GM19239 (cell line): ENCODE measurements at regions not wholly inside any gene's neighbourhood (a gene's known extent, or its start where the extent isn't known, plus 50 kb on each side); places are given as distances from the start of the nearest gene placed in this dataset.

ENCODE experiments used
- DNase-seq: peaks from one replicate; pipeline ENCODE4 v3.0.0; 2011; ENCODE audit warnings: low spot score; ENCODE audit not compliant: insufficient read length
- FAIRE-seq: peaks from 2 replicates; lab custom pipeline; 2011; peaks lifted over from hg19 to GRCh38; lab: Jason Lieb, UNC

DNA sequence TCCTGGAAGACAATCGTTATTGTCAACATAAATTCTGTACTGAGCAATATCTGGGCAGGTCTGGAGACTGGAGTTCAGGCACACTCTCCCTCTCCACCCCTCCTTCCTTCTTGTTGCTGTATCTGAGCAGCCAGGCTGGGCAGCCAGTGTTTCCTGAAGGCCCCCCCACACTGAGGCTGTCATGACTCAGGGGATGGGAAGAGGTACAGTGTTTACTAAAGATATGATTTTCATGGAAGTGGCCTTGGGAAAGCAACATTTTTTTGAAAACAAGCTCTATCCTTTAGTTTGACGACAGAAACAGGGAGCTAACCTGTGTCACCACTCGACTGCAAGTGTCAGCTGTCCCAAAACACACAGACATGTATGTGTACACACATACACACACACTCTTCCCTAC, 1485.4 kb upstream of the TMEM132C start:
- no peak for DNase-seq
- FAIRE-seq: no peak

DNA sequence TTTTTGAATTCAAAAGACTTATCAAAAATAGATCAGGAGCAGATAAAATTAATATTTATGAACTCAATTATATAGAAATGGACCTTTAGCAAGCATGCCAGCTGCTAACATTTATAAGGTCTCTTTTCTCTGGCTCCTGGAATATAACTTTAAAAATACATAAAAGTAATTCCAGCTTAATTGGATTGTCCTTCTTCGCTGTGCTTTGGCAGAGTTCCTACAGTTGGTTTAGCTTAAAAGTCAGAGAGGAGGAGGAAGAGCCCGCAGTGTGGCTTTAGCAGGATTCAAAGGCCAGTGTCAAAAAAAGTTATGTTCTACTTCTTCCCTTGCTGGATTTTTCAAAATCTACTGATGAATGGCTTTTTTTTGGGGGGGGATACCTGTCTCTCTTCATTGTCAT, 1484.9 kb upstream of the TMEM132C start:
- DNase-seq: no peak
- no peak for FAIRE-seq

DNA sequence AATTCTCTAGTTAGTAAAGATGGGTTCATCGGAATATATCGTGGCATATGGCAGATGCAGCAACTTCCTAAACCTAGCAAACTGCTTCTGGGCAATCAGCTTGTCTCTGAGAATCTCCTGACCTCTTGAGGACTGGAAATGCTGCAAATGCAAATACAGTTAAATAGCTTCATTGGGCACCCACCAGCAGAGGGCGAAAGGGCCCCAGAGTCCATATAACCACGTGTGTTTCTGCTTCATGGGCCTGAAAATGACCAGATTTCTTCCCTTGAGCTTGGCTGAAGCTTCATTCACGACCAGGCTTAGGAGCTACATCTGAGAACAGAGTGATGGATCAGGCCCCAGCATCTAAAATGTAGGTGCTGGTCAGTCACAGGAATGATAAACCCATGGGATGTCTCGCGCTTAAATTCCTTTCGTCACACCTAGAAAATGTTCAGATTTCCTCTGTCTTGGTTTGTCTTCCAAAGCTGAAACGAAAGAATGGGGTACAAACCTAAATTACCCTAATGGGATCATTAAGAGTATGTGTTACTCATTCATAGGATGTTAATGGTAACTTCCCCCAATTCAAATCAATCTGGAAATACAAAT, 1482.5 kb upstream of the TMEM132C start:
- FAIRE-seq: no peak
- DNase-seq: no peak

DNA sequence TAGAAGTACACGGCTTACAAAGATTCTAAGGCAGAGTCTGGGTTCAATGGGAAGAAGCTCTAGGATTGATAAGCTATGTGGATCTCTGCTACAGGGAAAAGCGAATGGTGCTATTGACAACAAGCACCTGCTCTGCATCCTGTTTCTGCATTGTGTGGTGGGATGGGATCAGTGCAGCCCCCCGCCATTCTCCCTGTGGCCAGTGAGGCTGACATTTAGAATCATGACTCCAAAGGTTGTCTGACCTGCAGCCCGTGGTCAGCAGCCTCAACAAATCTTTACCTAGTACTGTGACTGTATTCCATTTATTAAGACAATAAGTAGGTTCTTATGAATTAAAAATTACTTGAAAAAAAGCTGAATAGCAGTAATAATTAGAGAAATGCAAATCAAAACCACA, 1477.0 kb upstream of the TMEM132C start:
- no peak for DNase-seq
- no peak for FAIRE-seq

DNA sequence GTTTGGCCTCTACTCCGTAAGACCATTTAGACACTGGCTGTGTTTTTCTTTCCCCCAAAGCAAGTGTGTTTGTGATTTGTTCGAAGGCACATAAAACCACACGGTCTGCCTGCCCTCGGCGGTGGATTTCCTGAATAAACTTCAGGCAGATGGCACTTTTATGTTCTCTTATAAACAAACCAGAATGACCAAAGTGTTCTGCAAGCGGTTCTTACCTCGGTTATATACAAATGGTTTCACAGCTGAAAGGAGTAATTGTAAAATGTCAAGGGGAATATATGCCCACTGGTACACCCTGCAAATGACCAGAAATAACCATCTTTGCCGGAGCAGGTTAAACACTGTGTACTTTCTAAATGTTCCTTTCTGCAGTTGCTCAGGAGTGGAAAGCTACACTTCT, 1475.8 kb upstream of the TMEM132C start:
- no peak for FAIRE-seq
- no peak for DNase-seq

DNA sequence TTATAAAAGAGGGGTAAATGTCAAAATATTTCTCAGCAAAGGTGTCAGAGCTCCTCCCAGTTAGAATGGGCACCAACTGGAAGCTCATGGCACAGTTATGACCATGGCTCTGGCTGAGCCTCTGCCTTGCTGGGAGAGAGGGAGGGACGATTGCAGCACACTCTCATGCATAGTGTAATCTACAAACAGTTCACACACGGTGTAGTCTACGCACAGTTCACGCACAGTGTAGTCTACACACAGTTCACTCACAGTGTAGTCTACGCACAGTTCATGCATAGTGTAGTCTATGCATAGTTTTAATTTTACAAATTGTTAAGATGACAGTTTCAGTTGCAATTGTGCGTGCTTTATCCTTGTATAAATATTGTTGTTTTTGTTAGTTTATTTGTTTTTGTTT, 1474.6 kb upstream of the TMEM132C start:
- DNase-seq: no peak
- FAIRE-seq: no peak

DNA sequence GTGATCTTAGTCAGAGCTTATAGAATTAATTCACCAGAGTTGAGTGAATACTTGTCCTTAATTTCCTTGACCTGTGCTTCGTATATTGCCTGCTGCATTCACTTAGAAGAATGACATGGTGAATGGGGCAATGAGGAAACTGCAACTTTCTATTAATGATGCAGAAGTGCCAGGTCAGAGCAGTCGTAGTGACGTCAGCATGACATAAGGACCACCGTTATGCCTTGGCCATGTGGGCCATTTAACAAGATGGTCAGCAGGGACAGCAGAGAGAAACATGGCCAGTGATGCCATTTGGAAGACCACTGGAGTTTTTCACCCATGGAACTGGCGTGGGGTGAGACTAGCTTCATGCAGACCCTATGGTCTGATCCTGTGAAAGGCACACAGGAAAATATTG, 1469.4 kb upstream of the TMEM132C start:
- FAIRE-seq: no peak
- no peak for DNase-seq

DNA sequence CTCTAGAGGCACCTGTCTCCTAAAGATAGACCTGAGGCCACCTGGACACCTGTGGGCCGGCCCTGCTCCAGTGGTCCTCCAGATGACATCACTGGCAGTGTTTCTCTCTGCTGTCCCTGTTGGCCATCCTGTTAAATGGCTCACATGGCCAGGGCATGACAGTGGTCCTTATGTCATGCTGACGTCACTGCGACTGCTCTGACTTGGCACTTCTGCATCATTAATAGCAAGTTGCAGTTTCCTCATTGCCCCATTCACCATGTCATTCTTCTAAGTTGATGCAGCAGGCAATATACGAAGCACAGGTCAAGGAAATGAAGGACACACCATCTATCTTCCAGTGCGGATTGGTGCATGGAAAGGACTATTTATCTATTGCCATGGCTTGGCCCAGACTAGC, 1468.5 kb upstream of the TMEM132C start:
- FAIRE-seq (no peak), DNase-seq (no peak)

DNA sequence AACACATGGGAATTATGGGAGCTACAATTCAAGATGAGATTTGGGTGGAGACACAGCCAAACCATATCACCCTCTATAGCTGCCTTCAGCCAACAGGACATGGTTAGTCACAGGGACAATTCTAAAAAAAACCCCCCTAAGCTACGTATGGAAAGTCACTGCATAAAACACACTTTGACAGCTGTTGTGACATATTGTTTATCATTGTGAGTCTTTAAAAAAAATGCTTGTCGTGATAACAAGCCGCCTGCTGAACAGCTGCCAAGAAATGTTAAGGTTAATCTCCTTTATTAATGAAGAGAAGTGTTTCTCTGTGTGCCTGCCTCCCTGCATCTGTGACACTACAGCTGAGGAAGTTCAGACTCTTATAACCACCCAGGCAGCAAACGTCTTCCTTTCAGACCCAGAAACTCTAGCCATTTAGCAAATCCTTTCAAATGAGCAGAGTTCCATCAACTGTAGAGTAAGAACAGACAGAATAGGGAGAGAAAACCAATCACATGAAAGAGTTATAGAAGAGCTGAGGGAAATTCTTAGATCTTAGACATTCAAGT, 1459.6 kb upstream of the TMEM132C start:
- FAIRE-seq (no peak), DNase-seq (no peak)

DNA sequence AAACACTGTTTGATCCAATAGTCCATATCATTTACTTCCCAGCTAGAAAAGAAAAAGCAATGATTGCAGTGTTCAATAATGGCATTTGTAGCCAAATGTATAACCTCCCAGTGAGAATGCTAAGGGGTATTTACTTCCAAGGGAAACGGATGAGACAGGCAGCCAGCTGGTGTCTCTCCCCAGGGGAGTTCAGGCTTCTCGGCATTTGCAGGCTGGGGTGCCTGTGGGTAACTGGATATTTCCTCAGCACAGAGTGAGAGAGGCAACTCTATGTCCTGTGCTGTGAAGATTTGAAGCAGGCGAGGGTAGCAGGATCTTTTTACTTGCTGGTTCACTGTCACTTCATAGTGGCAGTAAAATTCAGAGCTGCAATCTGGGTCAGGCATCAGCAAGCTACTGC, 1455.6 kb upstream of the TMEM132C start:
- DNase-seq (no peak), FAIRE-seq (no peak)

DNA sequence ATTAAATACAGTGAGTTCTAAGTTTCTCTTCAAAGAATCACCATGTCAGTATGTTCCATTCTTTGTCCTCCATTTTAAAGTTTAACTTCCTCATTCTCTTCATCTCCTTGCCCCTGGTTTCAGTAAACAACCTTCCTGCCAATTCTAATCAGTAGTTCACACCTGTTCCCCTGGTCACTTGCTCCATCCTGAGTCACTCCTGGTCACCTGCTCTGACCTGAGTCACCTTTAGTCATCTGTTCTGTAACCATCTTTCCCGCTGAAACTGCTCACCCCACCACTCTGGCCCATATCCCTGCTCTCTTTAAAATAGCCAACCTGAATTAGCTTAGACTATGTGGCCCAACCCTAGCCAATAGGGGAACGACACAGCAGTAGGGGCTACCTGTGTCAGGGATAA, 1447.4 kb upstream of the TMEM132C start:
- FAIRE-seq (no peak), DNase-seq (no peak)

DNA sequence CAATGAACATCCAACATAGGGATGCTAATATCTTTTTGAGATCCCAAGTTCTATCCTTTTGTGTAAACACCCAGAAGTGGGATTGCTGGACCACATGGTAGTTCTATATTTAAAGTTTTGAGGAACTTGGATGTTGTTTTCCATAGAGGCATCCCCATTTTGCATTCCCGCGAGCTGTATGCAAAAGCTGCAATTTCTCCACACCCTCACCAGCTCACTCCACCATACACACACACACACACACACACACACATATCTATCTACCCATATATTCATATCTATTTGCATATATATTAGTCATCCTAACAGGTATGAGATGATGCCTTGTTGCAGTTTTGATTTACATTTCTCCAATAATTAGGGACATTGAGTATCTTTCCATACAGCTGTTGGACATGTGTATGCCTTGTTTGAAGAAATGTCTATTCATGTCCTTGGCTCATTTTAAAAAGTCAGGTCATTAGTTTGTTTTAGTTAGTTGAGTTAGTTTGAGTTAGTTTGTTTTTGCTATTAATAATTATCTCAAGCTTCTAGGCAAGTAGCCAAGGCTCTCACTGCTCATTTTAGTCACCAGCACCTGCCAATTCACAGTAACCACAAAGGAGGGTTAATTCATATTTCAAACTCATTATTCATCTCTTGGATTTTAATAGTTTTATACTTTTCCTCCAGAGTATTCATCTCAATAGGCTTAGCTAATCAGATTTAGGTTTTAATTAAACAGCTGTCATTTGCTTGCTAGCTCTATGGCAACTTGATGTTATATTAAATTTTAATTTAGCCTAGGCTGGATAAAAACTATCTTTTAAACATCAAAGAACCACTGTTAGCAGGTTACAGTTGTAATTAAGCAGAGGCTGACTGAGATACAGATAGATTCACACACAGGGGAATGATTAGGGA, 1435.9 kb upstream of the TMEM132C start:
- DNase-seq (no peak), FAIRE-seq (no peak)

DNA sequence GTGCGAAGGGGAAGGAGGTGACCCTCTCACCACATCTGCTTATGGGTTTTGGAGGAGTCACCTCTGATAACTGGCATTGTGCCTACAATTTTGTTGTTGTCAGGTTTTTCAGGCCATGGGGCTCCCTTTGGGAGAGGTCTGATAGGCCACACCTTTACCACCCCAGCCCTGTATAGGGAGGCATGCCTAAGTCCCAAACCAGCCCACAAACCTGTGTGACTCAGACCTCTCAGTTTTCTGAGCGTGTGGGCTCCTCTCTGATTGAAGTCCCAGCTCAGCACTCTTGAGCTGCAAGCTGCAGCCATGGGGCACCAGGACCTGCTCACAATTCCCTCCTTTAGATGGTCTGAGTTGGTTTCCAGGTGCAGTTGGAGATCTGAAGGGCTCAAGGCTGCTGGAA, 1429.3 kb upstream of the TMEM132C start:
- FAIRE-seq (no peak), DNase-seq (no peak)

DNA sequence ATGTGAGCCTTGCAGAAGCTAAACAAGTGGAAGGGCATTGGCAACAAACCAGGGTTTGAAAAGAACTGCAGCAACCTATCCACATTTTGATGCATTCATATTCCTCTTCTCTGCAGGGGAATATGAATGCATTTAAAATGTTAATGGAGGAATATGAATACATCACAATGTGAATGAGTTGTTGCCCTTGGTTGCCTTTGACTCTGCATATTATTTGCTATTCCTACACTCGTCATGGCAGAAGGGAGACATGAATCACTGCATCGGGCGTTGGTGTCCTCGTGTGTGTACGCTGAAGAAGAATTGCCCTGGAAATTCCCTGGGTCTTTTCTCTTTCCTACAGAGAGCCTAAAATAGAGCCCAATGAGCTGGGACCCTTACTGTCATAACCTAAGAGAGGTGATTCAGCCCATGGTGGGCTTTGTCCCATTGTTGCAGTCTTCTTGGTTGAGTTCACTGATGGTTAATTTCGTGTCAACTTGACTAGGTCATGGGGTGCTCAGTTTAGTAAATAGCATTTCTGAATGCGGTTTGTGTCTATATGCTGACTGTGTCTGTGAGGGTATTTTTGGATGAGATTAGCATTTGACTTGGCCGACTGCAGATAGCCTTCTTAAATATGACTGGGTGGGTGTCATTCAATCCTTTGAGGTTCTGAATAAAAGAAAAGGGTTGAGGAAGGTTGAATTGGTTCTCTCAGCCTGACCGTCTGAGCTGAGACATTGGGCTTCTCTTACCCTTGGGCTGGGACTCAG, 1422.9 kb upstream of the TMEM132C start:
- DNase-seq (no peak), FAIRE-seq (no peak)

DNA sequence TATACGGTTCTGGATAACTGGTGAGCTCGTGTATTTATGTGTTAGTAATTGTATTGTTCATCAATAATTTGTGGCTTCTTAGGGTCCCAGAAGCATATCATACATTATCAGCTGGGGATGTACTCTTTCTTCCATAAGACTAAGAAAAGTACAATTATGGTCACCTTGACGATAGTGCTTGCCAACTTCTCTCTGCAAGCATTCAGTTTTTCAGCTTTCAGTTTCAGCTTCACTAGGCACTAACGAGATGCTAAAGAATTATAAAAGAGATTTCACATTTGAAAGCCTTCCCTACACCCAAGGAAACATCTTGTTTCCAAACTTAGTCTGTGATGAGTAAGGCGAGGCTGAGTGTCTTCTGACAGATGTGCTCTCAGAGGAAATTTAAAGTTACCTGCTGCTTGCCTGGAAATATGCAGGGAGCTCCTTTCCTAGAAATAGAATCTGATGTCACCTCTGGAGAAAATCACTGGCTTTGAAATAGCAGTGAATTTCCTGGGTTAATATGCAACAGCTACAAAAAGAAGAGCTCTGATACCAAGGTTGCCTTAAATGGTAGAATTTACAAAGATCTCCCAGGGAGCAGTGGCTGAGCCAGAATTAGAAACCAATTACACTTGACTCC, 1419.9 kb upstream of the TMEM132C start:
- FAIRE-seq (no peak), DNase-seq (no peak)

DNA sequence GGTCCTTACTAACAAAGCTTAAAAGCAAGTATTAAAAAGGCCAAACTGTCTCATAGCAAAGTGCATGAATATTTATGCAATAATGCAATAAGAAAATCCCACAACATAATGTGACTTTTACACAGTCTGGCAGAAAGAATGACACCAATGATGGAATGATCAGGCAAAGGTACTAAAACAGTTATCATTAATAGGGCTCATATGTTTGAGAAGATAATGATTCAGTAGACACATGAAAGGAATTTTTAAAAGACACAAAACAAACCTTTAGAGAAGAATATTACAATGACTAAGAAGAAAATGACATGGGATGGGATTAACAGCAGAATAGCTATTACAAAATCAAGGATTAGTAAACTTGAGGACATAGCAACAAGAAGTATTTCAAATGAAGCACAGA, 1411.2 kb upstream of the TMEM132C start:
- no peak for FAIRE-seq
- no peak for DNase-seq

DNA sequence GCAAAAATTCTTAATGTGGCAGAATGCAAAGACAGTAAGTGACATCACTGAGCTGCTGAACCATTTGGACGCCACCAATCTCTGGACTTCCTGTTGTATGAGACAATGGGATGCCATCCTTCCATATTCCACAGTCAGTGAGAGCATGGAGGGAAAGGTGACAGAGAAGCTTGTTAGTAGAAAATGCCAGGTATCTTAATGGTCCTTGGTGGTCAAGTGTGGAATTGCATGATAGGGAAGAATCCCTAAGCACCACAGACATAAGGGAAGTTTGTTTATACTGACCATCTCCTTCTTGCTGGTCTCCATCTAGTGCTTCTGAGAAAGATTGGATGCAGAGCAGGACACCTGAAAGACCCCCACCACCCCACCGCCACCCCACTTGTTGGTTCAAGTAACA, 1410.0 kb upstream of the TMEM132C start:
- FAIRE-seq (no peak), DNase-seq (no peak)

DNA sequence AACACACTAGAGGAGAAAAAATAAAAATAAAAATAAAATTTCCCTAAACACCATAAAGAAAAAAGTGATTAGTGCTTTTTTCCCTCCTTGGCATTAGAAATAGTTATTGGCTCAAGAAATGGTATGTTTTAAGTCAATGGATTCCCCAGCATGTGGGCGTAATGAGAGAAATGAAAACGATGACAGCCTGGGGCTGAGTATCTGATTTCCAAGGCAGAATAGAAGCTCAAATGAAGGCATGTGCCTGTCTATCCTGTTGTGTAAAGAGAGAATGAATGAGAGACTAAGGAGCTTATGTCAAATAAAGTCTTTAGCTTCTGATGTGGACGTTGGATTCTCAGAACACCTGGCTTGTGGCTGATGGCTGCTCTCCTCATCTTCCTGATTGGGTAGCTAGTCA, 1408.4 kb upstream of the TMEM132C start:
- FAIRE-seq: no peak
- DNase-seq: no peak

DNA sequence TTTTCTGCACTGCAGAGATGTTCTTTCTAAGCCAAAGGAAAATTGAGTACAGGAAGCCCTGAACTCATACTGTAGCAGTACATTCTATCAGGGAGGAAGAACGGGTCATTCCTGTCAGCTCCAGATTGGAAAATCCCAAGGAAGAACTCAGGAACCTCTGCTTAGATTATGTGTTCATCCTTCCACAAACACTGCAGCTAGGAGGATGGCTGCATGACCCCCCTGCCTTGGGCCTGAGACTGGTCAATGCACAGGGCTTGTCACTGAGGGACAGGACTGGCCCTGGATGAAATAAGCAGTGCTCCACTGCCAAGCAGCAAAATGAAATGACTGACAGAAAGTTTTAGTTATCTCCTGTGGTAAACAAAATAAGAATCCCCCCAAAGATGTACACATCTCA, 1406.8 kb upstream of the TMEM132C start:
- DNase-seq (no peak), FAIRE-seq (no peak)

DNA sequence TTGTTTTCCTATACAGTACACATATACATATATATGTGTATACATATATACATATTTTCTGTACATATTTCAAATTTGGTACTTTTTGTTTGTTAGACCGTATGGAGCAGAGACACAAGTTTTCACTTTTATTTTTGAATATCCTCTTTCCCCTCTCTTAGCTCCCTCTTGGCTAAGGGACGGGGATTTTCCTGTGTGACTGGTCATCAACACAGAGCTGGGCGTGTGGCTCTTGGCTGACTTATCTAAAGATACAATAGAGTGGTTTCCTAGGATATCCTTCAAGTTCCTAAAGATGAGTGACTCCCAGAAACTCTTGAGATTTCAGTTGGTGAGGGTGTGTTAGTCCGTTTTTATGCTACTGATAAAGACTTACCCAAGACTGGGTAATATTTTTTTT, 1404.5 kb upstream of the TMEM132C start:
- no peak for DNase-seq

DNA sequence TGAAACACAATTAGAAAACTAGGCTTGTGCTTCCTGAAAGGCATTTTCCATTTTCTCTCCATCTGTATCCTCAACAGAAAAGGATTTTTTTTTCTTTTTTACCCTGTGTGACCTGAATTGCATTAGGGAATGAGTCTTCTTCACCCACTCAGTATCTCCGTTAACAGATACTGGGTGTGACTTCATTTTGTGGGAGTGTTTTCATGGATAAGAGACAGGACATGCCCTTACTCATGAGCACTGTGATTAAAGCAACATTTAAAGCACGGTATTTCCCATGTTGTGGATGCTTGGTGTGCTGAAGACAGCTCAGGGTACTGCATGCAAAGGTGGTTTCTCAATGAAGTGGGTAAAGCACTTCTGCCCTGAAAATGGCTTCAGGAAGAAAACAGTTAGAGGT, 1397.3 kb upstream of the TMEM132C start:
- DNase-seq (no peak), FAIRE-seq (no peak)

More for the DNA sequence above, 1404.5 kb upstream of the TMEM132C start:
- FAIRE-seq: no peak
